ENCODE measurements at regions not wholly inside any gene's neighbourhood (a gene's known extent, or its start where the extent isn't known, plus 50 kb on each side); places are given as distances from the start of the nearest gene placed in this dataset.
"Not testable (repeated sequence)": the region's sequence is repeated elsewhere in the genome, so short reads cannot be mapped to it uniquely, and the experiment has no call there.

GRCh38 chr3:191869738-191870415 lies 408.9 kb downstream of the PYDC2 start:
- DNase-seq (ENCODE audit: low spot score), result no peak

DNA sequence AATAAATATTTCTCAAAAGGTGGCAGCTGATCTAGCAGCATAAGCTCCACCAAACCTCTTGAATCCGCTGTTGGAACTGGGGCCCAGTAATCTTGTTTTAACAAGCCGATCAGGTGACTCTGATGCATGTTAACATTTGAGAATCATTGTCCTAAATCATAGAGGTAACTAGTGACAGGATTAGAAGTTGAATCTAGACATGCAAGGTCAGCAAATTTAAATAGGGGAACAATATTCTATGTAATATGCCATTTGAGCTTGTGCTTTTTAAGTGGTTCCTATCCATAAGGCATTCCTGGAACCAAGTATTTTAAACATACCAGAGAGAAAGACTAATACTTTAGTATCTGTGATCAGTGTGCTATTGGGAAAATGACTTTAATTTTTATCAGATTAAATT lies 412.8 kb downstream of the PYDC2 start:
- no peak for DNase-seq (ENCODE audit: low spot score)

DNA sequence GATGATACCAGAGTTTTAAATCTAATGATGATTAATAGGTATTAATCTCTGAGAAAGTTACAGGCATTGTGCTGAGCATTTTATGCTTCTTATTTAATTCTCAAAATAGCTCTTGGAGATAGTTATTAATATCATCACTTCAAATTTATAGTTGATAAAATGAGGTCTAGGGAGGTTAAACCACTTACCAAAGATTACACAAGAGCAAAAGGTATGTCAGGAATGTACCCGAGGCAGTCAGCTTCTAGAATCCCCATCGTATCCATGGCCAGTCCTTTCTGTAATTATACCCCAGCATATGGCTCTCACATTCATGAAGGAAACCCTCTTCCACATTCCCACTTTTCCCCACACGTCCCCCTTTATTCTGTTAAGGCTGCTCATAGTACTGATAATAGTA lies 421.3 kb downstream of the PYDC2 start:
- peak; percentile 16 for DNase-seq (ENCODE audit: low spot score)

GRCh38 chr3:191884132-191884531 lies 423.2 kb downstream of the PYDC2 start:
- no peak for DNase-seq (ENCODE audit: low spot score)

GRCh38 chr3:191889106-191889505 lies 428.1 kb downstream of the PYDC2 start:
- no peak for DNase-seq (ENCODE audit: low spot score)

DNA sequence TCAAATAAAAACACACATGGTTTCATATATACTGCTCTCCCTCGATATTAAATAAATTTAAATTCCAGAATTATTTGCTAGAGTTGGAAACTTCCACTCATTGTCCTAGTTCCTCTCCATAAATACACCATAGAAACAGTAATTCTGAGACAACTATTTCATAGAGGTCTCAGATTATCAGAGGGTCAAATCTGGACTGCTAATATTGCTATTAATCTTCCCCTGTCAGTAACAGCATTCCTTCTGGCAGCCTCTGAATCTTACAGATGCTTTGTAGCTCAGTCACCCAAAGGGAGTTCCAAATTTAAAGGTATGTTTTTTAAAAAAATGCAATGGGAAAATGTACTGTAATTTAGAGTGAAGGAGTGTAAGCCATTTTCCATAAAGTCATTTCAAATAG lies 428.8 kb downstream of the PYDC2 start:
- no peak for DNase-seq (ENCODE audit: low spot score)

GRCh38 chr3:191894406-191894805 lies 433.4 kb downstream of the PYDC2 start:
- no peak for DNase-seq (ENCODE audit: low spot score)

DNA sequence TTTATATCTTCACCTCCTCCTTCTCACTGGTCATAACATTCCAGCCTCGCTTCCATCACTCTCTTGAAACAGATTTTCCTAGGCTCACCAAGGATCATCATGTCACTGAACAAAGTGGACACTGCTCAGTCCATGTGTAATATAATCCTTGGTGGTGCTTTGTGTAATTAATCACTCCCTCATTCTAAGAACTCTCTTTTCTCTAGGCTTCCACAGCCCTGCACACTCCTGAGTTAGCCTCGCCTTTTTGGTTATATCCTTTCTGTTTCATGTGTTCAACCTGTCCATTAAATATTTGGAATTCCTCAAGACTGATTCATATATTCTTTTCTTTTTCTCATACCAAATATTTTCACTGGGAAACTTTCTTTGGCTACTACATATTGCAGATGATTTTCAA lies 440.8 kb downstream of the PYDC2 start:
- DNase-seq (ENCODE audit: low spot score), result no peak

DNA sequence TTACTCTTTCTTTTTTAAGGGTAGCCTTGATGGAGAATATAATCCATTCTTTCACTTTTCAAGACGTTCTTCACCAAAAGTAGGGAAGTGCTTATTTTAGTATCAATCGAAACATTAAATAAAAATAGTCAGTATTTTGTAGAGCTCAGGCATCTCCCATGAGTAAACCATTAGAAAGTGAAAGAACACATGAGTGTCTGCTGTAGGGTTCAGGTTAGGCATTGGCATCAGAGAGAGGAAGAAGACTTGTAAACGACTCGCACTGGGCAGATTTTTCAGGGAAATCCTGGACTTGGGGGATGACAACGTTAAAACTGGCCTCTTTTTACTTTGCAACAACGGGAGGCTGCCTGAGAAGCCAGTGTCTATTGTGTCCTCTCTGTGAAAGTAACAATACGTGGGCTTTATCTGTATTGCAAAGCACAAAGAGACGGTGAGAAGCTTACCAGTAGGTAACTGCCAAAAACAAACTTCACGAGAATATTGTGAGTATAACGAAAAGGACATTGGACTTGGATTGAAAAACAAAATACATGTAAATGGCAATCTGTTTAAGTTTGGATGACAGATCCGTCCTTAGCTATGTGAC lies 451.7 kb downstream of the PYDC2 start:
- DNase-seq (ENCODE audit: low spot score), result no peak

GRCh38 chr3:191915712-191916111 lies 454.7 kb downstream of the PYDC2 start:
- no peak for DNase-seq (ENCODE audit: low spot score)

GRCh38 chr3:191919491-191920026 lies 458.6 kb downstream of the PYDC2 start:
- no peak for DNase-seq (ENCODE audit: low spot score)

GRCh38 chr3:191922570-191922969 lies 461.6 kb downstream of the PYDC2 start:
- DNase-seq (ENCODE audit: low spot score), result no peak

GRCh38 chr3:191927183-191927817 lies 466.3 kb downstream of the PYDC2 start:
- not testable (repeated sequence) for DNase-seq (ENCODE audit: low spot score)

GRCh38 chr3:191927998-191928397 lies 467.0 kb downstream of the PYDC2 start:
- not testable (repeated sequence) for DNase-seq (ENCODE audit: low spot score)

DNA sequence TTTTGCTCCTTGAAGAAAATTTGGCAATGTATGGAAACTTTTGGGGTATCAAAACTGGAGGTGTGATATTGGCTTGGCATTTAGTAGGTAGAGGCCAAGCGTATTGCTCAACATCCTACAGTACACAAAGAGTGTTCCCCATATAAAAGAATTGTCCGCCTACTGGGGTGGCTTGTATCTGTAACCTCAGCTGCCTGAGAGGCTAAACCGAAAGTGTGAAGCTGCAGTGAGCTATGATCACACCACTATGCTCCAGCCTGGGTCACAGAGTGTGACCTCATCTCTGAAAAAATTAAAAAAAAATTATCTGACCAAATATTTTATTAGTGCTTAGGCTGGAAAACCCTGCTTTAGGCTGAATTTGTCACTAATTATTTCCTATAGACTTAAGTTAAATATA lies 483.9 kb downstream of the PYDC2 start:
- DNase-seq (ENCODE audit: low spot score), result no peak

DNA sequence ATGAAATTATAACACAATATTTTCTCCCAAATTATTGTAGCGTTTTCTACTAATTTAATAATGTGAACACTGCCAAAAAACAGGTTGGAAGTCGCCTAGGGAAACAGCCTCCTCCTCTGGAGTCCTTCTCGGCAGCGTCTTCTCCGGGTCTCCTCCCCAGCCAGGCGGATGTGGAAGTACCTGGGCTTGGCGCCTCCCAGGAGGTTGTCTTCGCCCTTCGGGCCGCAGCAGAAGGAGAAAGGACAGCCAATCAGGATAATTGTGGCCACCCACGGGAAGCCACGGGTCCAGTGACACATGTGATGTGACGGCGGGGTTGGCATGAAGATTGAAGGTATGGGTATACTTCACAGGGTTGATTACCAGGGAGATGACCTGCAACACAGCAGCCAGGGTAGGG lies 491.2 kb downstream of the PYDC2 start:
- DNase-seq (ENCODE audit: low spot score), result no peak

GRCh38 chr3:191952609-191953008 lies 491.6 kb downstream of the PYDC2 start:
- DNase-seq (ENCODE audit: low spot score), result no peak

GRCh38 chr3:191958980-191959671 lies 498.2 kb downstream of the PYDC2 start:
- DNase-seq (ENCODE audit: low spot score), result no peak

- no peak for DNase-seq (ENCODE audit: low spot score)
These were observed 499.0 kb downstream of the PYDC2 start for GRCh38 chr3:191959876-191960413.

GRCh38 chr3:191961022-191961421 lies 500.1 kb downstream of the PYDC2 start:
- DNase-seq (ENCODE audit: low spot score), result no peak

GRCh38 chr3:191961529-191961928 lies 500.6 kb downstream of the PYDC2 start:
- DNase-seq (ENCODE audit: low spot score), result no peak

DNA sequence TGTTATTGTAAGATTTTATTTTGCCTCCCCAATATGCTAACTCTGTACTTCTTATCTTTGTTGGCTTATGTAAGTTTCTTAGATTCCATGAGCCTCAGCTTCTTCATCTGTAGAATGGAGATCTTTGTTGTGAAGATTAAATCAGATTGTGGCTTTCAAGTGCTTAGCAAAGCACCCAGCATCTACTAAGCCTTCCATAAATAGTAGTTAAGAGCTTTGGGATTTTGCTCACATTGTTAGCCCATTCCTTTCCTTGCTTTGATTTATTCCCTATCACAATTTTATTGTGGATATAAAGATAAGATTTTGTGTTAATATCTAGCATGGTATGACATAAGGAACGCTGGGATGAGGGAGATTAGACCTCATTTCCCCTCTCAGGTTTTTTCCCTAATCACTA lies 501.4 kb downstream of the PYDC2 start:
- DNase-seq (ENCODE audit: low spot score), result no peak
